H1 (cell line): ENCODE measurements at regions not wholly inside any gene's neighbourhood (a gene's known extent, or its start where the extent isn't known, plus 50 kb on each side); places are given as distances from the start of the nearest gene placed in this dataset.

ENCODE experiments used
- CTCF ChIA-PET: fragments of 300-600 bp; sonication (Branson Sonifier 250); formaldehyde crosslinking; loops from one replicate; lab custom pipeline; 2021; ENCODE audit not compliant: partially characterized antibody; lab: Charles Lee
- POLR2A ChIA-PET: fragments of 300-600 bp; sonication (Branson Sonifier 250); formaldehyde crosslinking; loops from one replicate; lab custom pipeline; 2021; ENCODE audit warnings: inconsistent platforms; ENCODE audit not compliant: partially characterized antibody; lab: Charles Lee
- DNase-seq, 2 experiments: peaks; one replicate each; pipeline versions ENCODE4 v3.0.0 to v3.0.0-alpha.2; 2010 to 2022; ENCODE audit warnings: low spot score in 2 of 2, low read depth in 1 of 2, mixed read lengths in 1 of 2
- FAIRE-seq: peaks from 2 replicates; lab custom pipeline; 2011; peaks lifted over from hg19 to GRCh38; lab: Jason Lieb, UNC
- H2AFZ ChIP-seq: 2 replicates; pipeline ENCODE4 v1.8.1; 2012; ENCODE audit warnings: low read length, inconsistent platforms
- H2AK5ac ChIP-seq: 2 replicates; pipeline ENCODE4 v1.6.1; 2013; ENCODE audit warnings: low read depth, low read length
- H2BK120ac ChIP-seq: replicated peaks from 2 replicates; pipeline ENCODE3; 2013; ENCODE audit warnings: low read depth, low read length, inconsistent platforms
- H2BK12ac ChIP-seq: 2 replicates; pipeline ENCODE4 v1.6.1; 2013; ENCODE audit warnings: low read depth, low read length
- H2BK15ac ChIP-seq: 2 replicates; pipeline ENCODE4 v1.6.1; 2013; ENCODE audit warnings: low read length
- H2BK20ac ChIP-seq: 2 replicates; pipeline ENCODE4 v1.6.1; 2013; ENCODE audit warnings: low read length
- H2BK5ac ChIP-seq: 2 replicates; pipeline ENCODE4 v1.6.1; 2013; ENCODE audit warnings: low read depth, low read length
- H3K14ac ChIP-seq: 2 replicates; pipeline ENCODE4 v1.6.1; 2013; ENCODE audit warnings: inconsistent platforms; ENCODE audit not compliant: insufficient read length
- H3K18ac ChIP-seq: 2 replicates; pipeline ENCODE4 v1.6.1; 2013; ENCODE audit warnings: low read length; ENCODE audit errors: extremely low read depth
- H3K23ac ChIP-seq: 2 replicates; pipeline ENCODE4 v1.6.1; 2013; ENCODE audit warnings: inconsistent platforms; ENCODE audit not compliant: insufficient read length
- H3K23me2 ChIP-seq: 2 replicates; pipeline ENCODE4 v1.6.1; 2013; ENCODE audit warnings: low read depth, low read length
- H3K27ac ChIP-seq: 2 replicates; pipeline ENCODE4 v1.6.1; 2011; ENCODE audit warnings: low read depth, low read length, inconsistent platforms
- H3K27me3 ChIP-seq, 4 experiments: replicated peaks in 1 of 4; 1 replicate in 1 of 4; 2 replicates in 3 of 4; pipeline versions ENCODE4 v1.6.1 to v1.8.1; 2011 to 2013; ENCODE audit warnings: low read length in 3 of 4, mild to moderate bottlenecking in 3 of 4, inconsistent platforms in 2 of 4, mixed read lengths in 2 of 4, moderate library complexity in 1 of 4; ENCODE audit not compliant: control insufficient read depth in 3 of 4, insufficient read depth in 3 of 4; ENCODE audit errors: extremely low read depth in 1 of 4
- H3K36me3 ChIP-seq, 4 experiments: 2 replicates each; pipeline versions ENCODE4 v1.6.1 to v1.8.1; 2011 to 2013; ENCODE audit warnings: mild to moderate bottlenecking in 4 of 4, low read length in 3 of 4, moderate library complexity in 2 of 4, control low read depth in 1 of 4, inconsistent platforms in 1 of 4; ENCODE audit not compliant: insufficient read depth in 4 of 4, control insufficient read depth in 2 of 4
- H3K4ac ChIP-seq: replicated peaks from 2 replicates; pipeline ENCODE3; 2013; ENCODE audit warnings: low read length, low read depth, mixed read lengths, inconsistent platforms; ENCODE audit not compliant: insufficient read length
- H3K4me1 ChIP-seq, 4 experiments: replicated peaks in 1 of 4; 1 replicate in 1 of 4; 2 replicates in 3 of 4; pipeline versions ENCODE4 v1.6.1 to v1.8.1; 2011 to 2013; ENCODE audit warnings: low read length in 3 of 4, inconsistent platforms in 2 of 4, mixed read lengths in 1 of 4; ENCODE audit not compliant: insufficient read depth in 4 of 4, control insufficient read depth in 3 of 4
- H3K4me2 ChIP-seq, 2 experiments: 2 replicates each; pipeline versions ENCODE4 v1.6.1 to v1.8.1; 2011 to 2013; ENCODE audit warnings: low read depth in 2 of 2, low read length in 2 of 2, control low read depth in 1 of 2, inconsistent platforms in 1 of 2, mild to moderate bottlenecking in 1 of 2; ENCODE audit not compliant: insufficient read depth in 1 of 2
- H3K4me3 ChIP-seq, 4 experiments: fragments of 200-600, 300-600 bp in 1 of 4; sonication (generic), shearing (Covaris generic), sonication (Bioruptor Twin) in 1 of 4; 2 replicates each; pipeline versions ENCODE4 v1.5.1 to v1.8.1; 2011 to 2016; ENCODE audit warnings: low read length in 4 of 4, low read depth in 3 of 4, control low read depth in 2 of 4, inconsistent platforms in 2 of 4, mild to moderate bottlenecking in 2 of 4, mixed read lengths in 1 of 4, moderate library complexity in 1 of 4; ENCODE audit not compliant: insufficient read depth in 2 of 4; ENCODE audit errors: extremely low read depth in 1 of 4
- H3K56ac ChIP-seq: replicated peaks from 2 replicates; pipeline ENCODE3; 2013; ENCODE audit warnings: low read depth, mild to moderate bottlenecking, mixed read lengths, low read length, inconsistent platforms; ENCODE audit not compliant: insufficient read length
- H3K79me1 ChIP-seq: 2 replicates; pipeline ENCODE4 v1.6.1; 2013; ENCODE audit warnings: low read depth, low read length, control low read depth
- H3K79me2 ChIP-seq, 2 experiments: 2 replicates each; pipeline versions ENCODE4 v1.6.1 to v1.8.1; 2012 to 2013; ENCODE audit warnings: low read length in 2 of 2, mild to moderate bottlenecking in 2 of 2, inconsistent platforms in 1 of 2; ENCODE audit not compliant: insufficient read depth in 2 of 2, control insufficient read depth in 1 of 2
- H3K9ac ChIP-seq, 4 experiments: replicated peaks in 1 of 4; 1 replicate in 1 of 4; 2 replicates in 3 of 4; pipeline versions ENCODE4 v1.6.1 to v1.8.1; 2011 to 2013; ENCODE audit warnings: low read depth in 3 of 4, low read length in 3 of 4, control low read depth in 2 of 4, mild to moderate bottlenecking in 2 of 4, moderate library complexity in 2 of 4, inconsistent platforms in 1 of 4; ENCODE audit errors: extremely low read depth in 1 of 4
- H3K9me3 ChIP-seq, 2 experiments: 2 replicates each; pipeline versions ENCODE4 v1.6.1 to v1.8.1; 2012 to 2013; ENCODE audit warnings: mild to moderate bottlenecking in 2 of 2, moderate library complexity in 2 of 2, control low read depth in 1 of 2, inconsistent platforms in 1 of 2, low read depth in 1 of 2, low read length in 1 of 2, mixed read lengths in 1 of 2; ENCODE audit not compliant: insufficient read depth in 2 of 2
- H4K20me1 ChIP-seq, 2 experiments: replicated peaks in 1 of 2; 2 replicates each; pipeline versions ENCODE3 to v1.8.1; 2011 to 2013; ENCODE audit warnings: inconsistent platforms in 2 of 2, low read length in 2 of 2, mild to moderate bottlenecking in 1 of 2; ENCODE audit not compliant: insufficient read depth in 2 of 2, control insufficient read depth in 1 of 2
- H4K5ac ChIP-seq: 2 replicates; pipeline ENCODE4 v1.6.1; 2013; ENCODE audit warnings: low read length, low read depth, mixed read lengths, inconsistent platforms; ENCODE audit not compliant: insufficient read length
- H4K8ac ChIP-seq: 2 replicates; pipeline ENCODE4 v1.8.0; 2013; ENCODE audit warnings: mild to moderate bottlenecking, moderate library complexity, low read length, inconsistent platforms; ENCODE audit not compliant: insufficient read depth; ENCODE audit errors: extremely low read depth
- H4K91ac ChIP-seq: replicated peaks from 2 replicates; pipeline ENCODE3; 2013; ENCODE audit warnings: low read length, mixed read lengths, inconsistent platforms; ENCODE audit not compliant: insufficient read length
- BCL11A ChIP-seq, 2 experiments: IDR thresholded peaks; one replicate each; pipeline ENCODE4 v1.6.1; 2011; ENCODE audit warnings: low read depth in 2 of 2, low read length in 2 of 2, mild to moderate bottlenecking in 2 of 2
- CBX5 ChIP-seq: fragments of 300-800, 300-1000 bp; sonication (generic); IDR thresholded peaks from 2 replicates; pipeline ENCODE4 v1.7.1; 2016; ENCODE audit warnings: antibody characterized with exemption, low read length, low read depth
- EZH2 ChIP-seq: fragments of 200-600 bp; sonication (generic); IDR thresholded peaks from 2 replicates; pipeline ENCODE4 v1.7.1; 2012; ENCODE audit warnings: low read depth, mild to moderate bottlenecking, moderate library complexity, low read length, inconsistent platforms; ENCODE audit not compliant: severe bottlenecking
- GTF2F1 ChIP-seq: IDR thresholded peaks from 2 replicates; pipeline ENCODE4 v1.6.1; 2012; ENCODE audit warnings: low read depth, low read length, improper control_type of control experiment, borderline replicate concordance
- HDAC6 ChIP-seq: IDR thresholded peaks from one replicate; pipeline ENCODE4 v1.7.1; 2012; ENCODE audit warnings: low read depth, mild to moderate bottlenecking, inconsistent platforms, low read length, moderate library complexity
- JUND ChIP-seq: IDR thresholded peaks from 2 replicates; pipeline ENCODE4 v1.6.1; 2011; ENCODE audit warnings: mild to moderate bottlenecking, improper control_type of control experiment, low read length
- POLR2AphosphoS5 ChIP-seq: IDR thresholded peaks from 2 replicates; pipeline ENCODE4 v1.6.1; 2011; ENCODE audit warnings: low read depth, low read length
- RAD21 ChIP-seq, 2 experiments: IDR thresholded peaks in 1 of 2; conservative IDR thresholded peaks in 1 of 2; 2 replicates each; pipeline ENCODE4 v1.6.1; 2011; ENCODE audit warnings: low read depth in 2 of 2, low read length in 2 of 2, improper control_type of control experiment in 1 of 2, inconsistent platforms in 1 of 2, mild to moderate bottlenecking in 1 of 2, moderate library complexity in 1 of 2
- SAP30 ChIP-seq: fragments of 300-600 bp; sonication (generic); IDR thresholded peaks from 2 replicates; pipeline ENCODE4 v1.7.1; 2012; ENCODE audit warnings: low read length, moderate library complexity, mild to moderate bottlenecking, inconsistent platforms; ENCODE audit not compliant: insufficient read depth, insufficient replicate concordance
- SIX5 ChIP-seq: IDR thresholded peaks from 2 replicates; pipeline ENCODE4 v1.6.1; 2011; ENCODE audit warnings: mild to moderate bottlenecking, low read depth, low read length
- SP1 ChIP-seq: IDR thresholded peaks from 2 replicates; pipeline ENCODE4 v1.6.1; 2011; ENCODE audit warnings: low read depth, low read length
- SUZ12 ChIP-seq: fragments of 200-600 bp; sonication (generic); IDR thresholded peaks from 2 replicates; pipeline ENCODE4 v1.6.1; 2012; ENCODE audit warnings: mild to moderate bottlenecking, inconsistent platforms, low read length, moderate library complexity, mixed read lengths
- TAF7 ChIP-seq: optimal IDR thresholded peaks from 2 replicates; pipeline ENCODE3; 2011; ENCODE audit warnings: low read depth, mild to moderate bottlenecking, inconsistent platforms, low read length, moderate library complexity, borderline replicate concordance
- TBP ChIP-seq: IDR thresholded peaks from 2 replicates; pipeline ENCODE4 v1.6.1; 2011; ENCODE audit warnings: low read depth, low read length, improper control_type of control experiment
- WGBS, 2 experiments: shearing (Covaris generic) in 1 of 2; methylation state at CpG; one replicate each; pipeline versions ENCODE4 v1.1.6 to v1.1.7; 2013 to 2015; ENCODE audit warnings: low lambda C conversion rate in 2 of 2, mixed read lengths in 2 of 2, inconsistent platforms in 1 of 2, low coverage in 1 of 2, missing lambda C conversion rate in 1 of 2; ENCODE audit not compliant: insufficient replicate concordance in 2 of 2, insufficient coverage in 1 of 2, insufficient read length in 1 of 2; ENCODE audit errors: extremely low coverage in 1 of 2, missing lambda C conversion rate in 1 of 2; 5-methylcytosine and 5-hydroxymethylcytosine counted together

DNA sequence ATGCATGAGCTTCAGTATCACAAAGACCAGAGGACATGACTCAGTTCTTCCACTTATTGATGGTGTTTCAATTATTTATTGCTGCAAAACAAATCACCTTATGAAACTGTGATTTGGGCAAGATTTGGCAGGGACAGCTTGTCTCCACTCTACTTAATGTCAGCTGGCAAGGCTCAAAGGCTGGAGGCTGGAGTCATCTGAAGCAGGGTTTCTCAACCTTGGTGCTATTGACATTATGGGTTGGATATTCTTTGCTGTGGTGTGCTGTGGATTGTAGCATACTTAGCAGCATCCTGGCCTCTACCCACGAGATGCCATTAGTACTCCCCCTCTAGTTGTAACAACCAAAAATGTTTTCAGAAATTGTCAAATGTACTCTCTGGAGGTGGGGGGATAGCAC, 138.8 kb upstream of the PEX5L start (continued):
- no peak for TF ChIP-seq JUND

DNA sequence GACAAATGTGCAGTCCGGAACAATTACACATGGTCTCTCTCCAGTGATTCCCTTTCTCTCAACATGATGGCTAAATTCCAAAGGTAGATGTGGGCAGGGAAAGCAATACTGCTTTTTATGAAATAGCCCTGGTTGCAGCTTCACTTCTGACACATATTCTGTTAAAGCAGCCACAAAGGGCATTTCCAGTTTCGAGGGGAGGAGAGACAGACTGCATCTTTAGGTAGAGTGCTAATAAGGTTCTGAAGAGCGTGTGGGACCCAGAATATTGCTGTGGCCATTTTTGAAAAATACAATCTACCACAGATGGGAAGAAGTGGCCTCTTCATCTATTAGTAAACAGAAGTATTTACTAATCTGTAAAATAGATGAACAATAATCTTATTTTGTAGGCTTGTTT, 139.3 kb upstream of the PEX5L start:
- H2AK5ac ChIP-seq = no peak overlapping the region
- H3K56ac ChIP-seq = no peak overlapping the region
- no peak overlapping the region for H2AFZ ChIP-seq
- H4K5ac ChIP-seq = no peak overlapping the region
- no peak overlapping the region for H2BK12ac ChIP-seq
- CTCF ChIA-PET = no interaction called here
- H4K20me1 ChIP-seq = no peaks in the 10 kb centered on the region
- no peak overlapping the region for H3K9ac ChIP-seq
- no peak overlapping the region for H2BK120ac ChIP-seq
- H3K4me3 ChIP-seq = no peak overlapping the region
- no peak overlapping the region for H3K18ac ChIP-seq
- no peak overlapping the region for H3K4me2 ChIP-seq
- POLR2A ChIA-PET = no interaction called here
- H3K14ac ChIP-seq = no peak overlapping the region
- no peaks in the 10 kb centered on the region for H3K79me2 ChIP-seq
- no peak overlapping the region for H2BK5ac ChIP-seq
- no peaks in the 10 kb centered on the region for H3K23me2 ChIP-seq
- no peak overlapping the region for H2BK15ac ChIP-seq
- H3K27ac ChIP-seq = no peak overlapping the region
- H4K8ac ChIP-seq = no peak overlapping the region
- H3K4me1 ChIP-seq = peaks cover 0 to 9% (median 4%) of the 10 kb centered on the region in 4 experiments; a peak in 3 of 7 replicates
- FAIRE-seq (no peak), DNase-seq (no peak)
- H3K23ac ChIP-seq = no peak overlapping the region
- no peaks in the 10 kb centered on the region for H3K36me3 ChIP-seq
- no peaks in the 10 kb centered on the region for H3K79me1 ChIP-seq
- no peak overlapping the region for H3K4ac ChIP-seq
- WGBS, 2 experiments = 94% methylated on average over 3 of the region's 3 CpGs; no CpG with 5 or more reads in 1 of the 2 experiments
- no peak overlapping the region for H2BK20ac ChIP-seq
- H3K9me3 ChIP-seq = no peaks in the 10 kb centered on the region
- no peak overlapping the region for H4K91ac ChIP-seq
- H3K27me3 ChIP-seq = no peaks in the 10 kb centered on the region
- TF ChIP-seq TBP (no peak), SAP30 (no peak), TAF7 (no peak), SUZ12 (no peak), RAD21 (IDR thresholded peaks at IDR 0.05 in 1 of 2, conservative IDR thresholded peaks at IDR 0.05 in 1 of 2; ENCODE audit: low read depth in 2 of 2, low read length in 2 of 2) (no peak), HDAC6 (no peak), SIX5 (no peak), GTF2F1 (no peak), POLR2AphosphoS5 (no peak), BCL11A (IDR thresholded peaks at IDR 0.05; ENCODE audit: low read depth in 2 of 2, low read length in 2 of 2) (no peak), SP1 (no peak), CBX5 (no peak), EZH2 (no peak)
